RWPE2 (cell line): ENCODE measurements at regions not wholly inside any gene's neighbourhood (a gene's known extent, or its start where the extent isn't known, plus 50 kb on each side); places are given as distances from the start of the nearest gene placed in this dataset.

Experiments used
- ATAC-seq: fragments of 200-7000 bp; cut with Tn5 transposase; 3 replicates; pipeline ENCODE4 v1.9.1; 2021; ENCODE audit warnings: low read depth
- DNase-seq: peaks from one replicate; pipeline ENCODE4 v3.0.0-alpha.2; 2020; ENCODE audit warnings: low spot score
- H3K27ac ChIP-seq: fragments of 450-650 bp; 2 replicates; pipeline ENCODE4 v1.5.1; 2017; ENCODE audit warnings: mild to moderate bottlenecking; ENCODE audit not compliant: poor library complexity, severe bottlenecking
- H3K27me3 ChIP-seq: fragments of 250-450 bp; sonication (Bioruptor Pico); 2 replicates; pipeline ENCODE4 v1.5.1; 2021; ENCODE audit warnings: mild to moderate bottlenecking, moderate library complexity; ENCODE audit not compliant: insufficient read depth, poor library complexity, severe bottlenecking
- H3K36me3 ChIP-seq: fragments of 250-450 bp; sonication (Bioruptor Pico); 2 replicates; pipeline ENCODE4 v1.5.1; 2020; ENCODE audit warnings: low read depth, mild to moderate bottlenecking, moderate library complexity
- H3K4me1 ChIP-seq: fragments of 250-450 bp; sonication (Bioruptor Pico); 2 replicates; pipeline ENCODE4 v1.5.1; 2021; ENCODE audit warnings: mild to moderate bottlenecking, moderate library complexity; ENCODE audit not compliant: insufficient read depth, poor library complexity, severe bottlenecking
- H3K4me3 ChIP-seq: fragments of 250-450 bp; sonication (Bioruptor Pico); 2 replicates; pipeline ENCODE4 v1.5.1; 2021; ENCODE audit warnings: mild to moderate bottlenecking, moderate library complexity; ENCODE audit not compliant: severe bottlenecking
- H3K9me3 ChIP-seq: fragments of 250-450 bp; sonication (Bioruptor Pico); 2 replicates; pipeline ENCODE4 v1.5.1; 2021; ENCODE audit warnings: mild to moderate bottlenecking, moderate library complexity; ENCODE audit not compliant: severe bottlenecking
- CTCF ChIP-seq: fragments of 450-650 bp; IDR thresholded peaks from one replicate; pipeline ENCODE4 v1.5.1; 2017; ENCODE audit warnings: mild to moderate bottlenecking, moderate library complexity; ENCODE audit not compliant: poor library complexity, severe bottlenecking

- no peaks in the 10 kb centered on the region for H3K36me3 ChIP-seq
- no peaks in the 10 kb centered on the region for H3K4me1 ChIP-seq
- H3K27me3 ChIP-seq, result peaks cover 39% of the 10 kb centered on the region
- H3K9me3 ChIP-seq, result no peaks in the 10 kb centered on the region
- no peak for TF ChIP-seq CTCF
- ATAC-seq (no peak), DNase-seq (no peak)
- H3K4me3 ChIP-seq, result no peak overlapping the region
- no peak overlapping the region for H3K27ac ChIP-seq
Observed at GRCh38 chr2:122886479-122887145, 1131.2 kb downstream of the TSN start.

- H3K4me3 ChIP-seq, result no peak overlapping the region
Observed at GRCh38 chr2:122899614-122900013, 1125.5 kb upstream of the CNTNAP5 start.

DNA sequence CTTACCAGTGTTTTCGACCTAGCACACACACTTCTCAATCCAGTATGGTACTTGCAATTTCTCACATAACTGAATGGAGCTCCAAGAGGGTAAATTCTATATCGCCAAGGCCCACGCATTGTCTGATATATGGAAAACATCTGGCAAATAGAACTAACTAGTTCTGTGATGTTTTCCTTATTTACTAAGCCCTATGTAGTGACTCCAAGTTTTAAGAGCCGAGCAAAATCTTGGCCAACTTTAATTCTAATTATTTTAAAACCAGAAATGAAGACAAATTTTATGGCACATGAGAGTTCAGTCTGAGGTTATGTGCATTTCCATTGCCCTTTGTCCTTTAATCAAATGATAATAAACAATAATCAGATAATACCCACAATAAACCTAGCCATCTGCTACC is 1119.7 kb upstream of the CNTNAP5 start:
- Histone ChIP-seq H3K9me3 (no peaks in the 10 kb centered on the region), H3K36me3 (no peaks in the 10 kb centered on the region), H3K4me1 (no peaks in the 10 kb centered on the region), H3K4me3 (no peak overlapping the region), H3K27me3 (peaks cover 5% of the 10 kb centered on the region), H3K27ac (no peak overlapping the region)
- no peak for TF ChIP-seq CTCF
- no peak for DNase-seq
- ATAC-seq, result no peak

More at GRCh38 chr2:122899614-122900013, 1125.5 kb upstream of the CNTNAP5 start:
- Histone ChIP-seq H3K4me1 (no peaks in the 10 kb centered on the region), H3K27me3 (no peaks in the 10 kb centered on the region), H3K27ac (no peak overlapping the region), H3K9me3 (no peaks in the 10 kb centered on the region), H3K36me3 (no peaks in the 10 kb centered on the region)
- TF ChIP-seq CTCF, result no peak
- DNase-seq (no peak), ATAC-seq (no peak)

DNA sequence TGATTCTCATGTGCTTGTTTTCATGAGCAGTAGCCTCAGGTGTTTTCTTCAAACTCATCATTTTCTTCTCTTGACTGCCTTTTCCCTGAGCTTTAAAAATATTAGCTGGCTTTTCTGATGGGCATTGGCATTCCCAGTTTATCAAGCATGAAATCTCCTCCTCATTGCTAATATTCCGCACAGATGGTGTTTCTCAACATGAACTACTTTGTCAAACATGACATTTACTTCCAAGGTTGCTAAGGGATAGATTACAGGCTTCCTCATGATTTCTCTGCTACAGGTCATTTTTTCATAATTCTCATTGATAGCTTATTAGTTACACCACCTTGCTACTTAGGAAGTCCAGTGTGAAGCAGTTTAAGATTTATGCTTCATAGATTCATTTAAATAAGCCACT is 1116.9 kb upstream of the CNTNAP5 start:
- Histone ChIP-seq H3K9me3 (no peaks in the 10 kb centered on the region), H3K4me3 (no peak overlapping the region), H3K27me3 (peaks cover 5% of the 10 kb centered on the region), H3K27ac (no peak overlapping the region), H3K36me3 (no peaks in the 10 kb centered on the region), H3K4me1 (no peaks in the 10 kb centered on the region)
- no peak for DNase-seq
- TF ChIP-seq CTCF, result no peak
- ATAC-seq, result no peak

- no peaks in the 10 kb centered on the region for H3K9me3 ChIP-seq
- no peak overlapping the region for H3K27ac ChIP-seq
- no peak overlapping the region for H3K4me3 ChIP-seq
- no peak for TF ChIP-seq CTCF
- ATAC-seq (no peak), DNase-seq (no peak)
- no peaks in the 10 kb centered on the region for H3K27me3 ChIP-seq
- H3K36me3 ChIP-seq, result no peaks in the 10 kb centered on the region
- H3K4me1 ChIP-seq, result no peaks in the 10 kb centered on the region
Observed at GRCh38 chr2:122927197-122927596, 1097.9 kb upstream of the CNTNAP5 start.
